WTC11 (cell line): ENCODE measurements at regions not wholly inside any gene's neighbourhood (a gene's known extent, or its start where the extent isn't known, plus 50 kb on each side); places are given as distances from the start of the nearest gene placed in this dataset.

ENCODE experiments used
- ATAC-seq: fragments of 200-7000 bp; cut with Tn5 transposase; 2 replicates; pipeline ENCODE4 v1.10.0; 2021; ENCODE audit warnings: mild to moderate bottlenecking, moderate library complexity
- CTCF ChIA-PET: fragments of 300-600 bp; sonication (Branson Sonifier 250); formaldehyde crosslinking; loops from one replicate; lab custom pipeline; 2021; ENCODE audit warnings: antibody characterized with exemption; lab: Charles Lee
- POLR2A ChIA-PET: fragments of 350-600 bp; sonication (Branson Sonifier 250); formaldehyde crosslinking; loops from one replicate; lab custom pipeline; 2021; ENCODE audit warnings: antibody characterized with exemption; lab: Charles Lee
- DNase-seq: peaks from one replicate; pipeline ENCODE4 v3.0.0; 2021; ENCODE audit warnings: low spot score
- H3K27ac Mint-ChIP-seq: 2 replicates; pipeline ENCODE4 v1.8.0; 2021; ENCODE audit warnings: mixed read lengths
- H3K27me3 Mint-ChIP-seq: 2 replicates; pipeline ENCODE4 v1.8.0; 2021; ENCODE audit warnings: low read depth, mild to moderate bottlenecking, moderate library complexity, mixed read lengths
- H3K36me3 Mint-ChIP-seq: 2 replicates; pipeline ENCODE4 v1.8.0; 2021; ENCODE audit warnings: mixed read lengths
- H3K4me1 Mint-ChIP-seq: 2 replicates; pipeline ENCODE4 v1.8.0; 2022; ENCODE audit warnings: mixed read lengths
- H3K4me3 Mint-ChIP-seq: 2 replicates; pipeline ENCODE4 v1.8.0; 2021; ENCODE audit warnings: mild to moderate bottlenecking, moderate library complexity, mixed read lengths
- H3K9me3 Mint-ChIP-seq: 2 replicates; pipeline ENCODE4 v1.8.0; 2021; ENCODE audit warnings: mixed read lengths
- ATF2 ChIP-seq: sonication (generic); formaldehyde crosslinking; IDR thresholded peaks from 2 replicates; pipeline ENCODE4 v1.8.1; 2022; ENCODE audit warnings: low read depth, missing genetic modification reagents, borderline replicate concordance
- ATF6 ChIP-seq: sonication (generic); formaldehyde crosslinking; IDR thresholded peaks from 2 replicates; pipeline ENCODE4 v1.8.1; 2023; ENCODE audit warnings: mild to moderate bottlenecking, missing genetic modification reagents
- CDX4 ChIP-seq: fragments of 250-450 bp; sonication (Bioruptor Pico); IDR thresholded peaks from 2 replicates; pipeline ENCODE4 v1.9.0; 2021; ENCODE audit warnings: moderate library complexity, mild to moderate bottlenecking, inconsistent platforms, borderline replicate concordance
- EMX1 ChIP-seq: fragments of 250-450 bp; sonication (Bioruptor Pico); IDR thresholded peaks from 2 replicates; pipeline ENCODE4 v1.8.0; 2021; ENCODE audit warnings: mild to moderate bottlenecking
- IRF1 ChIP-seq: sonication (generic); formaldehyde crosslinking; IDR thresholded peaks from 2 replicates; pipeline ENCODE4 v1.8.0; 2023; ENCODE audit warnings: missing genetic modification reagents
- JAZF1 ChIP-seq: fragments of 250-450 bp; sonication (Bioruptor Pico); IDR thresholded peaks from 2 replicates; pipeline ENCODE4 v1.9.0; 2021; ENCODE audit warnings: moderate library complexity, mild to moderate bottlenecking, inconsistent platforms
- MAX ChIP-seq: sonication (generic); formaldehyde crosslinking; IDR thresholded peaks from 2 replicates; pipeline ENCODE4 v1.8.0; 2022; ENCODE audit warnings: mild to moderate bottlenecking, missing genetic modification reagents
- PRRX2 ChIP-seq: fragments of 250-450 bp; sonication (Bioruptor Pico); IDR thresholded peaks from 2 replicates; pipeline ENCODE4 v1.8.0; 2021; ENCODE audit warnings: mild to moderate bottlenecking
- SMAD4 ChIP-seq: sonication (generic); formaldehyde crosslinking; IDR thresholded peaks from 2 replicates; pipeline ENCODE4 v1.8.0; 2022; ENCODE audit warnings: mild to moderate bottlenecking, missing genetic modification reagents
- STAT6 ChIP-seq: sonication (generic); formaldehyde crosslinking; conservative IDR thresholded peaks from 2 replicates; pipeline ENCODE4 v1.8.1; 2023; ENCODE audit warnings: mild to moderate bottlenecking, low read depth, missing genetic modification reagents, moderate library complexity
- USF2 ChIP-seq: sonication (generic); formaldehyde crosslinking; IDR thresholded peaks from 2 replicates; pipeline ENCODE4 v1.8.1; 2023; ENCODE audit warnings: mild to moderate bottlenecking, missing genetic modification reagents, moderate library complexity
- ZBTB21 ChIP-seq: sonication (generic); formaldehyde crosslinking; IDR thresholded peaks from 2 replicates; pipeline ENCODE4 v1.8.1; 2023; ENCODE audit warnings: mild to moderate bottlenecking, missing genetic modification reagents, borderline replicate concordance
- ZMAT4 ChIP-seq: fragments of 250-450 bp; sonication (Bioruptor Pico); IDR thresholded peaks from 2 replicates; pipeline ENCODE4 v1.9.0; 2021; ENCODE audit warnings: mild to moderate bottlenecking
- ZNF138 ChIP-seq: sonication (generic); formaldehyde crosslinking; conservative IDR thresholded peaks from 2 replicates; pipeline ENCODE4 v1.8.1; 2022; ENCODE audit warnings: mild to moderate bottlenecking, moderate library complexity, missing genetic modification reagents
- ZNF396 ChIP-seq: fragments of 250-450 bp; sonication (Bioruptor Pico); IDR thresholded peaks from 2 replicates; pipeline ENCODE4 v1.8.0; 2021; ENCODE audit warnings: mild to moderate bottlenecking, moderate library complexity, borderline replicate concordance
- ZNF416 ChIP-seq: fragments of 250-450 bp; sonication (Bioruptor Pico); IDR thresholded peaks from 2 replicates; pipeline ENCODE4 v1.9.0; 2021; ENCODE audit warnings: mild to moderate bottlenecking, inconsistent platforms
- ZNF423 ChIP-seq: fragments of 250-450 bp; sonication (Bioruptor Pico); IDR thresholded peaks from 2 replicates; pipeline ENCODE4 v2.1.2; 2022; ENCODE audit warnings: mild to moderate bottlenecking, moderate library complexity
- ZNF532 ChIP-seq: fragments of 250-450 bp; sonication (Bioruptor Pico); IDR thresholded peaks from 2 replicates; pipeline ENCODE4 v1.9.0; 2021; ENCODE audit warnings: mild to moderate bottlenecking, borderline replicate concordance

GRCh38 chr1:25055324-25055780 lies 125.3 kb upstream of the RUNX3 start (continued):
- no peak for TF ChIP-seq CDX4 (CRISPR knock-in tag)
- no peak for TF ChIP-seq ZMAT4 (CRISPR knock-in tag)

- DNase-seq (no peak), ATAC-seq (no peak)
- Mint-ChIP-seq H3K27ac (no peak overlapping the region; the same call in 1 of the 2 replicates), H3K9me3 (no peaks in the 10 kb centered on the region), H3K4me1 (peaks cover 14% of the 10 kb centered on the region), H3K4me3 (no peak overlapping the region), H3K36me3 (no peaks in the 10 kb centered on the region), H3K27me3 (peaks cover 2% of the 10 kb centered on the region; the same call in 1 of the 2 replicates)
- ChIA-PET POLR2A (no interaction called here), CTCF (interaction anchor here (0.9 to 1.3 kb wide), 4 partner anchors 11 to 145 kb away, joined by 3 to 5 read pairs (median 3); no protein-coding TSS in a partner anchor)
- TF ChIP-seq ZNF532 (CRISPR knock-in tag) (no peak), IRF1 (CRISPR knock-in tag) (no peak), MAX (no peak), STAT6 (CRISPR knock-in tag) (no peak), ZNF396 (CRISPR knock-in tag) (no peak), ATF2 (CRISPR knock-in tag) (no peak), PRRX2 (CRISPR knock-in tag) (no peak), ZNF423 (no peak), JAZF1 (no peak), ZNF416 (no peak), ATF6 (CRISPR knock-in tag) (no peak), USF2 (no peak), EMX1 (CRISPR knock-in tag) (no peak), SMAD4 (CRISPR knock-in tag) (no peak), ZBTB21 (CRISPR knock-in tag) (no peak), ZNF138 (CRISPR knock-in tag) (no peak)
These were observed 124.6 kb upstream of the RUNX3 start for GRCh38 chr1:25054526-25055323.
